MM.1S (cell line): ENCODE measurements at regions not wholly inside any gene's neighbourhood (a gene's known extent, or its start where the extent isn't known, plus 50 kb on each side); places are given as distances from the start of the nearest gene placed in this dataset.

Source experiments
- DNase-seq: peaks from one replicate; pipeline ENCODE4 v3.0.0-alpha.2; 2015
- H2AFZ ChIP-seq: fragments of 300-600 bp; sonication (generic); 2 replicates; pipeline ENCODE4 v1.6.0; 2016; ENCODE audit warnings: antibody characterized with exemption, low read length
- H3F3A ChIP-seq: fragments of 300-600 bp; sonication (generic); 2 replicates; pipeline ENCODE4 v1.6.1; 2016; ENCODE audit warnings: mild to moderate bottlenecking, antibody characterized with exemption, low read length, moderate library complexity, mixed read lengths; ENCODE audit not compliant: insufficient read depth
- H3K27ac ChIP-seq: fragments of 300-600 bp; sonication (generic); 2 replicates; pipeline ENCODE4 v1.5.1; 2016; ENCODE audit warnings: mild to moderate bottlenecking, low read length
- H3K27me3 ChIP-seq: fragments of 300-600 bp; sonication (generic); replicated peaks from 2 replicates; pipeline ENCODE4 v1.6.0; 2016; ENCODE audit warnings: low read length; ENCODE audit not compliant: insufficient read depth
- H3K36me3 ChIP-seq: fragments of 300-600 bp; sonication (generic); replicated peaks from 2 replicates; pipeline ENCODE4 v1.6.1; 2016; ENCODE audit warnings: mild to moderate bottlenecking, low read length, mixed read lengths; ENCODE audit not compliant: insufficient read depth
- H3K4me1 ChIP-seq: fragments of 300-600 bp; sonication (generic); 2 replicates; pipeline ENCODE4 v1.6.1; 2016; ENCODE audit warnings: low read length, mixed read lengths
- H3K4me2 ChIP-seq: fragments of 300-600 bp; sonication (generic); 2 replicates; pipeline ENCODE4 v1.6.0; 2016; ENCODE audit warnings: low read depth, low read length
- H3K4me3 ChIP-seq: fragments of 300-600 bp; sonication (generic); 2 replicates; pipeline ENCODE4 v1.5.1; 2016; ENCODE audit warnings: low read length, mixed read lengths
- H3K79me2 ChIP-seq: fragments of 300-600 bp; sonication (generic); 2 replicates; pipeline ENCODE4 v1.6.1; 2016; ENCODE audit warnings: mixed run types, low read length, mixed read lengths
- H3K9ac ChIP-seq: fragments of 300-600 bp; sonication (generic); 2 replicates; pipeline ENCODE4 v1.6.1; 2016; ENCODE audit warnings: low read length, mixed read lengths
- H3K9me2 ChIP-seq: fragments of 300-600 bp; sonication (generic); replicated peaks from 2 replicates; pipeline ENCODE4 v1.6.1; 2016; ENCODE audit warnings: mild to moderate bottlenecking, low read length, mixed read lengths; ENCODE audit not compliant: insufficient read depth
- H3K9me3 ChIP-seq: fragments of 300-600 bp; sonication (generic); replicated peaks from 2 replicates; pipeline ENCODE4 v1.6.1; 2016; ENCODE audit warnings: mild to moderate bottlenecking, low read length, mixed read lengths; ENCODE audit not compliant: insufficient read depth
- H4K20me1 ChIP-seq: fragments of 300-600 bp; sonication (generic); 2 replicates; pipeline ENCODE4 v1.6.1; 2016; ENCODE audit warnings: mild to moderate bottlenecking, low read length, moderate library complexity, mixed read lengths; ENCODE audit not compliant: insufficient read depth
- EZH2 ChIP-seq: fragments of 300-600 bp; sonication (generic); optimal IDR thresholded peaks from 2 replicates; pipeline ENCODE3; 2017; ENCODE audit warnings: low read depth, mild to moderate bottlenecking, antibody characterized with exemption, low read length, mixed read lengths
- EZH2phosphoT487 ChIP-seq: fragments of 300-600 bp; sonication (generic); IDR thresholded peaks from 2 replicates; pipeline ENCODE4 v1.6.1; 2018; ENCODE audit warnings: antibody characterized with exemption, low read length
- TF ChIP-seq, protein P1 (sequence below): fragments of 300-600 bp; sonication (generic); IDR thresholded peaks from 2 replicates; pipeline ENCODE4 v1.5.1; 2016; ENCODE audit warnings: antibody characterized with exemption, low read length, mixed read lengths

GRCh38 chr12:60441577-60441976 is 845.7 kb downstream of the SLC16A7 start:
- Histone ChIP-seq H3K27me3 (no peaks in the 10 kb centered on the region), H3K27ac (no peak overlapping the region), H3K9me3 (no peaks in the 10 kb centered on the region), H3K79me2 (no peaks in the 10 kb centered on the region), H3K4me3 (no peak overlapping the region), H3K4me1 (no peaks in the 10 kb centered on the region), H2AFZ (no peak overlapping the region), H3F3A (no peaks in the 10 kb centered on the region), H4K20me1 (no peaks in the 10 kb centered on the region), H3K9ac (no peak overlapping the region), H3K9me2 (no peaks in the 10 kb centered on the region), H3K4me2 (no peak overlapping the region), H3K36me3 (no peaks in the 10 kb centered on the region)
- no peak for DNase-seq
- TF ChIP-seq, protein P1, sequence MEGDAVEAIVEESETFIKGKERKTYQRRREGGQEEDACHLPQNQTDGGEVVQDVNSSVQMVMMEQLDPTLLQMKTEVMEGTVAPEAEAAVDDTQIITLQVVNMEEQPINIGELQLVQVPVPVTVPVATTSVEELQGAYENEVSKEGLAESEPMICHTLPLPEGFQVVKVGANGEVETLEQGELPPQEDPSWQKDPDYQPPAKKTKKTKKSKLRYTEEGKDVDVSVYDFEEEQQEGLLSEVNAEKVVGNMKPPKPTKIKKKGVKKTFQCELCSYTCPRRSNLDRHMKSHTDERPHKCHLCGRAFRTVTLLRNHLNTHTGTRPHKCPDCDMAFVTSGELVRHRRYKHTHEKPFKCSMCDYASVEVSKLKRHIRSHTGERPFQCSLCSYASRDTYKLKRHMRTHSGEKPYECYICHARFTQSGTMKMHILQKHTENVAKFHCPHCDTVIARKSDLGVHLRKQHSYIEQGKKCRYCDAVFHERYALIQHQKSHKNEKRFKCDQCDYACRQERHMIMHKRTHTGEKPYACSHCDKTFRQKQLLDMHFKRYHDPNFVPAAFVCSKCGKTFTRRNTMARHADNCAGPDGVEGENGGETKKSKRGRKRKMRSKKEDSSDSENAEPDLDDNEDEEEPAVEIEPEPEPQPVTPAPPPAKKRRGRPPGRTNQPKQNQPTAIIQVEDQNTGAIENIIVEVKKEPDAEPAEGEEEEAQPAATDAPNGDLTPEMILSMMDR = no peak
- no peak for TF ChIP-seq EZH2phosphoT487
- TF ChIP-seq EZH2 = no peak

DNA sequence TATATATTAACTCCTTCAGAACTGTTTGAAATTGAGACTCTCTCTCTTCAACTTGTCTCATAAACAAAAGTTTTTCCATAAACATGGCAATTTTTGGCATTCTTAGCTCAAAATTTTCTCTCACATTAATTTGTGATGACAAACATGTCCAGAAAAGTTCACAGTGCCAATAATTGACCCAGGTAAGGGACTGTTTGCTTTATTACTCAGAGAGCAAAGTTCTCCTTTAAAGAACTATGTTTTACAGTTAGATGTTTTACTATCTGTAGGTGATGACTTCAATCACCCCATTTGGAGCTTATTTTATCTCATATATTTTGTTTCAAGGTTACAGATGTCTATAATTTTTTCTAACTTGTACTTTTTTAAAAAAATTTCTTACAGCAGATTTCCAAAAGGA is 855.6 kb downstream of the SLC16A7 start:
- H3F3A ChIP-seq = no peaks in the 10 kb centered on the region
- H2AFZ ChIP-seq = no peak overlapping the region
- H3K79me2 ChIP-seq = no peaks in the 10 kb centered on the region
- DNase-seq = no peak
- H3K27me3 ChIP-seq = no peaks in the 10 kb centered on the region
- no peak overlapping the region for H3K4me2 ChIP-seq
- no peak overlapping the region for H3K4me3 ChIP-seq
- H4K20me1 ChIP-seq = no peaks in the 10 kb centered on the region
- no peak overlapping the region for H3K27ac ChIP-seq
- no peaks in the 10 kb centered on the region for H3K9me3 ChIP-seq
- TF ChIP-seq EZH2 = no peak
- no peak for TF ChIP-seq EZH2phosphoT487
- TF ChIP-seq, protein P1 = no peak
- H3K9me2 ChIP-seq = no peaks in the 10 kb centered on the region
- no peak overlapping the region for H3K9ac ChIP-seq
- no peaks in the 10 kb centered on the region for H3K4me1 ChIP-seq
- H3K36me3 ChIP-seq = no peaks in the 10 kb centered on the region

- H3K27ac ChIP-seq = no peak overlapping the region
- H3K9me2 ChIP-seq = no peaks in the 10 kb centered on the region
- TF ChIP-seq EZH2 = no peak
- TF ChIP-seq EZH2phosphoT487 = no peak
- TF ChIP-seq, protein P1 = no peak
- H4K20me1 ChIP-seq = no peaks in the 10 kb centered on the region
- no peaks in the 10 kb centered on the region for H3K9me3 ChIP-seq
- H3K4me1 ChIP-seq = no peaks in the 10 kb centered on the region
- no peaks in the 10 kb centered on the region for H3F3A ChIP-seq
- no peaks in the 10 kb centered on the region for H3K79me2 ChIP-seq
- H3K36me3 ChIP-seq = no peaks in the 10 kb centered on the region
- H3K9ac ChIP-seq = no peak overlapping the region
- no peak for DNase-seq
- H3K27me3 ChIP-seq = no peaks in the 10 kb centered on the region
- no peak overlapping the region for H3K4me2 ChIP-seq
- no peak overlapping the region for H2AFZ ChIP-seq
- H3K4me3 ChIP-seq = no peak overlapping the region
Measured at GRCh38 chr12:60465060-60465459, 869.2 kb downstream of the SLC16A7 start.

DNA sequence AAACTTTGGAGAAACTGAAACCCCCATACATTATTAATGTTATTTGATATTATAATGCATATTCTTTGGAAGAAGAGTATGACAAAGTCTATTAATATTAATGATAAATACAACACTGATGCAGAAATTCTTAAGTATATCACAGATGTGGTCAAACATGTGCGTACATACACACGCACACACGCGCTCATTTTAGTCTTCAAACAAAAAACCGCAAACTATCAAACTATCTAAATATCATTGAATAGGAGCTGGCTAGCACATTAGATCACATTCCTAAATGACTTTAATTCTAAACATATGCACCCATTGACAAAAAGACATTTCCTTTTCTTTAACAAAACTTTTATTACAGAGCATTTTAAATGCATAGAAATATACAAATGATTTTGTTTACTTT is 872.7 kb downstream of the SLC16A7 start:
- Histone ChIP-seq H3F3A (no peaks in the 10 kb centered on the region), H3K4me3 (no peak overlapping the region), H3K36me3 (no peaks in the 10 kb centered on the region), H3K79me2 (no peaks in the 10 kb centered on the region), H3K27me3 (no peaks in the 10 kb centered on the region), H3K9me3 (no peaks in the 10 kb centered on the region), H2AFZ (no peak overlapping the region), H4K20me1 (no peaks in the 10 kb centered on the region), H3K9ac (no peak overlapping the region), H3K9me2 (no peaks in the 10 kb centered on the region), H3K4me1 (no peaks in the 10 kb centered on the region), H3K27ac (no peak overlapping the region), H3K4me2 (no peak overlapping the region)
- no peak for DNase-seq
- TF ChIP-seq EZH2phosphoT487 (no peak), EZH2 (no peak)
- TF ChIP-seq, protein P1 = no peak
